LNCaP clone FGC (cell line): ENCODE measurements at regions not wholly inside any gene's neighbourhood (a gene's known extent, or its start where the extent isn't known, plus 50 kb on each side); places are given as distances from the start of the nearest gene placed in this dataset.

ENCODE experiments used
- DNase-seq: peaks from one replicate; pipeline ENCODE4 v3.0.0-alpha.2; 2011; ENCODE audit warnings: low read depth
- H3K4me3 ChIP-seq: 2 replicates; pipeline ENCODE4 v1.5.1; 2011; ENCODE audit warnings: mild to moderate bottlenecking, low read depth, low read length, control low read depth
- CTCF ChIP-seq: IDR thresholded peaks from 2 replicates; pipeline ENCODE4 v1.5.1; 2012; ENCODE audit warnings: mild to moderate bottlenecking; ENCODE audit not compliant: control insufficient read depth, insufficient read depth; ENCODE audit errors: extremely low read depth

- no peak for DNase-seq
- H3K4me3 ChIP-seq, result no peak overlapping the region
- no peak for TF ChIP-seq CTCF
Measured at GRCh38 chr11:70628855-70629844, 230.8 kb downstream of the CTTN start.

- no peak for TF ChIP-seq CTCF
- no peak for DNase-seq
- no peak overlapping the region for H3K4me3 ChIP-seq
Measured at GRCh38 chr11:70630068-70630467, 231.7 kb downstream of the CTTN start.

- TF ChIP-seq CTCF, result no peak
- no peak overlapping the region for H3K4me3 ChIP-seq
- DNase-seq, result no peak
Measured at GRCh38 chr11:70630816-70631623, 232.7 kb downstream of the CTTN start.

- DNase-seq, result no peak
- TF ChIP-seq CTCF, result no peak
- H3K4me3 ChIP-seq, result no peak overlapping the region
Measured at GRCh38 chr11:70631624-70632047, 233.3 kb downstream of the CTTN start.

GRCh38 chr11:70633610-70634009, 235.3 kb downstream of the CTTN start:
- no peak overlapping the region for H3K4me3 ChIP-seq
- TF ChIP-seq CTCF, result no peak
- DNase-seq, result no peak

GRCh38 chr11:70636659-70637058, 238.3 kb downstream of the CTTN start:
- no peak for TF ChIP-seq CTCF
- no peak overlapping the region for H3K4me3 ChIP-seq
- DNase-seq, result no peak
